Glomerular endothelial cell (primary cell): ENCODE measurements at regions not wholly inside any gene's neighbourhood (a gene's known extent, or its start where the extent isn't known, plus 50 kb on each side); places are given as distances from the start of the nearest gene placed in this dataset.
"Not testable (repeated sequence)": the region's sequence is repeated elsewhere in the genome, so short reads cannot be mapped to it uniquely, and the experiment has no call there.

ENCODE experiments used
- DNase-seq: peaks from one replicate; pipeline ENCODE4 v3.0.0-alpha.2; 2011; ENCODE audit warnings: low read depth, low spot score; ENCODE audit errors: extremely low read depth

GRCh38 chr1:30371888-30372791 lies 351.2 kb downstream of the MATN1 start:
- DNase-seq = no peak

- no peak for DNase-seq
These were observed 352.1 kb downstream of the MATN1 start for GRCh38 chr1:30371179-30371788.

- DNase-seq = no peak
These were observed 354.6 kb downstream of the MATN1 start for GRCh38 chr1:30368651-30369240.

GRCh38 chr1:30366911-30367310 lies 356.5 kb downstream of the MATN1 start:
- no peak for DNase-seq

- no peak for DNase-seq
These were observed 357.2 kb downstream of the MATN1 start for GRCh38 chr1:30366199-30366598.

- DNase-seq = no peak
These were observed 357.8 kb downstream of the MATN1 start for GRCh38 chr1:30365596-30365995.

GRCh38 chr1:30363031-30363430 lies 360.4 kb downstream of the MATN1 start:
- no peak for DNase-seq

- no peak for DNase-seq
These were observed 360.8 kb downstream of the MATN1 start for GRCh38 chr1:30362603-30362990.

GRCh38 chr1:30361890-30362602 lies 361.3 kb downstream of the MATN1 start:
- DNase-seq = not testable (repeated sequence)

- DNase-seq = no peak
These were observed 362.6 kb downstream of the MATN1 start for GRCh38 chr1:30360753-30361152.

GRCh38 chr1:30360281-30360680 lies 363.1 kb downstream of the MATN1 start:
- DNase-seq = no peak

GRCh38 chr1:30359539-30360220 lies 363.7 kb downstream of the MATN1 start:
- DNase-seq = no peak

GRCh38 chr1:30358500-30358899 lies 364.9 kb downstream of the MATN1 start:
- no peak for DNase-seq

GRCh38 chr1:30356839-30357238 lies 366.5 kb downstream of the MATN1 start:
- DNase-seq = no peak

- no peak for DNase-seq
These were observed 369.0 kb downstream of the MATN1 start for GRCh38 chr1:30354410-30354809.

- DNase-seq = no peak
These were observed 369.7 kb downstream of the MATN1 start for GRCh38 chr1:30353637-30354036.

- no peak for DNase-seq
These were observed 375.2 kb downstream of the MATN1 start for GRCh38 chr1:30348147-30348546.

- no peak for DNase-seq
These were observed 377.8 kb downstream of the MATN1 start for GRCh38 chr1:30345491-30346130.

GRCh38 chr1:30343562-30343961 lies 379.8 kb downstream of the MATN1 start:
- DNase-seq = no peak

GRCh38 chr1:30342535-30343141 lies 380.7 kb downstream of the MATN1 start:
- no peak for DNase-seq
